Pancreas (tissue), 10 donors: ENCODE measurements at regions not wholly inside any gene's neighbourhood (a gene's known extent, or its start where the extent isn't known, plus 50 kb on each side); places are given as distances from the start of the nearest gene placed in this dataset.

Source experiments
- ATAC-seq, 4 donors: fragments of 200-7000 bp; cut with Tn5 transposase; one replicate each; pipeline versions ENCODE4 v1.8.0 to v1.9.1; 2020; ENCODE audit warnings: mild to moderate bottlenecking in 4 of 4, moderate library complexity in 4 of 4
- DNase-seq, 6 donors: peaks; one replicate each; pipeline ENCODE4 v3.0.0-alpha.2; 2020
- FAIRE-seq: peaks from 2 replicates; lab custom pipeline; 2012; peaks lifted over from hg19 to GRCh38; lab: Jason Lieb, UNC
- H3K27ac ChIP-seq, 4 donors: fragments of 200-600 bp; sonication (generic); 1 replicate in 3 of 4; 2 replicates in 1 of 4; pipeline versions ENCODE4 v1.5.0 to v1.8.0; 2020
- H3K27me3 ChIP-seq, 4 donors: fragments of 200-600 bp; one replicate each; pipeline ENCODE4 v1.8.0; 2021
- H3K36me3 ChIP-seq, 3 donors: fragments of 200-600 bp; sonication (generic) in 1 of 3; one replicate each; pipeline versions ENCODE4 v1.5.0 to v1.8.0; 2020 to 2021
- H3K4me1 ChIP-seq, 3 donors: fragments of 200-600 bp; one replicate each; pipeline ENCODE4 v1.8.0; 2021
- H3K4me3 ChIP-seq, 4 donors: fragments of 200-600 bp; sonication (generic) in 2 of 4; one replicate each; pipeline versions ENCODE4 v1.5.0 to v1.8.0; 2020 to 2021
- H3K9me3 ChIP-seq, 4 donors: fragments of 200-600 bp; one replicate each; pipeline ENCODE4 v1.8.0; 2021
- CTCF ChIP-seq, 4 donors: fragments of 200-600 bp; sonication (generic) in 3 of 4; IDR thresholded peaks; one replicate each; pipeline versions ENCODE4 v1.5.0 to v1.8.0; 2021; ENCODE audit warnings: antibody characterized with exemption in 4 of 4
- WGBS, 2 donors: extraction: QIAGEN DNeasy Blood & Tissue Kit; methylation state at CpG; one replicate each; pipeline ENCODE4 v1.1.7; 2013; 5-methylcytosine and 5-hydroxymethylcytosine counted together
- intact Hi-C, 3 donors: fragments of 100-400 bp; cut with DNase I; formaldehyde crosslinking; loops; one replicate each; pipeline versions ENCODE4 v1.11.1 to v1.14.2; 2022
- donor health status: healthy with polysubstance abuse.
- donor health status: DM: no; HTN: no; CAD: no; lungs with moderate emphysema.
- donor health status: DM: no; HTN: no; CAD: no.
- donor health status: control.
- donor health status: control.
- donor health status: Bipolar disorder and iron deficiency.
- donor health status: DM: yes; HTN: yes; CAD: no.
- donor health status: DM: no; HTN: no; CAD: no.
- donor health status: DM: no; HTN: no; CAD: no.
- donor health status: DM: yes; HTN: yes; CAD: no.

- ATAC-seq (no peak), DNase-seq (no peak), FAIRE-seq (no peak)
- no peaks in the 10 kb centered on the region for H3K4me1 ChIP-seq
- intact Hi-C loops, result no loop called here
- no peaks in the 10 kb centered on the region for H3K9me3 ChIP-seq
- H3K27me3 ChIP-seq, result no peaks in the 10 kb centered on the region
- no peak for TF ChIP-seq CTCF (IDR thresholded peaks at IDR 0.05)
- H3K36me3 ChIP-seq, result no peaks in the 10 kb centered on the region
- no peak overlapping the region for H3K4me3 ChIP-seq
- WGBS, 2 donors, result 72 to 73% methylated on average over 7 of the region's 7 CpGs
- H3K27ac ChIP-seq, result no peak overlapping the region
Measured at GRCh38 chr13:73940098-73940497, 194.1 kb downstream of the KLF12 start.

GRCh38 chr13:73939603-73940002, 194.6 kb downstream of the KLF12 start:
- Histone ChIP-seq H3K36me3 (no peaks in the 10 kb centered on the region), H3K9me3 (no peaks in the 10 kb centered on the region), H3K27ac (no peak overlapping the region), H3K4me3 (no peak overlapping the region), H3K27me3 (no peaks in the 10 kb centered on the region), H3K4me1 (no peaks in the 10 kb centered on the region)
- intact Hi-C loops, result no loop called here
- TF ChIP-seq CTCF (IDR thresholded peaks at IDR 0.05), result no peak
- WGBS, 2 donors, result 61 to 64% methylated on average over 1 of the region's 1 CpG
- no peak for FAIRE-seq
- ATAC-seq, result no peak
- no peak for DNase-seq

- Histone ChIP-seq H3K9me3 (no peaks in the 10 kb centered on the region), H3K4me3 (no peak overlapping the region), H3K4me1 (no peaks in the 10 kb centered on the region), H3K36me3 (no peaks in the 10 kb centered on the region), H3K27me3 (no peaks in the 10 kb centered on the region), H3K27ac (no peak overlapping the region)
- no peak for TF ChIP-seq CTCF (IDR thresholded peaks at IDR 0.05)
- no peak for DNase-seq
- peak; percentile 47 for FAIRE-seq
- 89 to 93% methylated on average over 3 of the region's 3 CpGs for WGBS, 2 donors
- no peak for ATAC-seq
- intact Hi-C loops, result no loop called here
Measured at GRCh38 chr13:73939071-73939380, 195.2 kb downstream of the KLF12 start.

GRCh38 chr13:73938372-73939070, 195.7 kb downstream of the KLF12 start:
- Histone ChIP-seq H3K4me1 (no peaks in the 10 kb centered on the region), H3K36me3 (no peaks in the 10 kb centered on the region), H3K27me3 (no peaks in the 10 kb centered on the region), H3K27ac (no peak overlapping the region), H3K9me3 (no peaks in the 10 kb centered on the region), H3K4me3 (no peak overlapping the region)
- no peak for ATAC-seq
- TF ChIP-seq CTCF (IDR thresholded peaks at IDR 0.05), result no peak
- no peak for FAIRE-seq
- DNase-seq, result no peak
- WGBS, 2 donors, result 78 to 85% methylated on average over 10 of the region's 10 CpGs
- intact Hi-C loops, result no loop called here

- ATAC-seq (no peak), DNase-seq (no peak), FAIRE-seq (no peak)
- no peaks in the 10 kb centered on the region for H3K27me3 ChIP-seq
- no peak overlapping the region for H3K4me3 ChIP-seq
- no peaks in the 10 kb centered on the region for H3K9me3 ChIP-seq
- intact Hi-C loops, result no loop called here
- no peaks in the 10 kb centered on the region for H3K36me3 ChIP-seq
- WGBS, 2 donors, result 85 to 88% methylated on average over 1 of the region's 1 CpG
- no peak for TF ChIP-seq CTCF (IDR thresholded peaks at IDR 0.05)
- H3K4me1 ChIP-seq, result no peaks in the 10 kb centered on the region
- H3K27ac ChIP-seq, result no peak overlapping the region
Measured at GRCh38 chr13:73937441-73937840, 196.8 kb downstream of the KLF12 start.
